ENCODE measurements at regions not wholly inside any gene's neighbourhood (a gene's known extent, or its start where the extent isn't known, plus 50 kb on each side); places are given as distances from the start of the nearest gene placed in this dataset.

GRCh38 chr16:60279061-60279665 lies 1545.0 kb upstream of the GOT2 start:
- TF ChIP-seq, protein P1, sequence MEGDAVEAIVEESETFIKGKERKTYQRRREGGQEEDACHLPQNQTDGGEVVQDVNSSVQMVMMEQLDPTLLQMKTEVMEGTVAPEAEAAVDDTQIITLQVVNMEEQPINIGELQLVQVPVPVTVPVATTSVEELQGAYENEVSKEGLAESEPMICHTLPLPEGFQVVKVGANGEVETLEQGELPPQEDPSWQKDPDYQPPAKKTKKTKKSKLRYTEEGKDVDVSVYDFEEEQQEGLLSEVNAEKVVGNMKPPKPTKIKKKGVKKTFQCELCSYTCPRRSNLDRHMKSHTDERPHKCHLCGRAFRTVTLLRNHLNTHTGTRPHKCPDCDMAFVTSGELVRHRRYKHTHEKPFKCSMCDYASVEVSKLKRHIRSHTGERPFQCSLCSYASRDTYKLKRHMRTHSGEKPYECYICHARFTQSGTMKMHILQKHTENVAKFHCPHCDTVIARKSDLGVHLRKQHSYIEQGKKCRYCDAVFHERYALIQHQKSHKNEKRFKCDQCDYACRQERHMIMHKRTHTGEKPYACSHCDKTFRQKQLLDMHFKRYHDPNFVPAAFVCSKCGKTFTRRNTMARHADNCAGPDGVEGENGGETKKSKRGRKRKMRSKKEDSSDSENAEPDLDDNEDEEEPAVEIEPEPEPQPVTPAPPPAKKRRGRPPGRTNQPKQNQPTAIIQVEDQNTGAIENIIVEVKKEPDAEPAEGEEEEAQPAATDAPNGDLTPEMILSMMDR (IDR thresholded peaks at IDR 0.05): no peak
- no peak for TF ChIP-seq POLR2A (IDR thresholded peaks at IDR 0.05)

Measured in uterus (tissue), 2 donors.